WTC11 (cell line): ENCODE measurements at regions not wholly inside any gene's neighbourhood (a gene's known extent, or its start where the extent isn't known, plus 50 kb on each side); places are given as distances from the start of the nearest gene placed in this dataset.

Experiments used
- ATAC-seq: fragments of 200-7000 bp; cut with Tn5 transposase; 2 replicates; pipeline ENCODE4 v1.10.0; 2021; ENCODE audit warnings: mild to moderate bottlenecking, moderate library complexity
- CTCF ChIA-PET: fragments of 300-600 bp; sonication (Branson Sonifier 250); formaldehyde crosslinking; loops from one replicate; lab custom pipeline; 2021; ENCODE audit warnings: antibody characterized with exemption; lab: Charles Lee
- POLR2A ChIA-PET: fragments of 350-600 bp; sonication (Branson Sonifier 250); formaldehyde crosslinking; loops from one replicate; lab custom pipeline; 2021; ENCODE audit warnings: antibody characterized with exemption; lab: Charles Lee
- DNase-seq: peaks from one replicate; pipeline ENCODE4 v3.0.0; 2021; ENCODE audit warnings: low spot score
- H3K27ac Mint-ChIP-seq: 2 replicates; pipeline ENCODE4 v1.8.0; 2021; ENCODE audit warnings: mixed read lengths
- H3K27me3 Mint-ChIP-seq: 2 replicates; pipeline ENCODE4 v1.8.0; 2021; ENCODE audit warnings: low read depth, mild to moderate bottlenecking, moderate library complexity, mixed read lengths
- H3K36me3 Mint-ChIP-seq: 2 replicates; pipeline ENCODE4 v1.8.0; 2021; ENCODE audit warnings: mixed read lengths
- H3K4me1 Mint-ChIP-seq: 2 replicates; pipeline ENCODE4 v1.8.0; 2022; ENCODE audit warnings: mixed read lengths
- H3K4me3 Mint-ChIP-seq: 2 replicates; pipeline ENCODE4 v1.8.0; 2021; ENCODE audit warnings: mild to moderate bottlenecking, moderate library complexity, mixed read lengths
- H3K9me3 Mint-ChIP-seq: 2 replicates; pipeline ENCODE4 v1.8.0; 2021; ENCODE audit warnings: mixed read lengths
- AR ChIP-seq: fragments of 250-450 bp; sonication (Bioruptor Pico); IDR thresholded peaks from 2 replicates; pipeline ENCODE4 v1.9.0; 2021; ENCODE audit warnings: mild to moderate bottlenecking
- CREB1 ChIP-seq: sonication (generic); formaldehyde crosslinking; IDR thresholded peaks from 2 replicates; pipeline ENCODE4 v1.8.0; 2023; ENCODE audit warnings: mild to moderate bottlenecking, missing genetic modification reagents
- CREM ChIP-seq: sonication (generic); formaldehyde crosslinking; IDR thresholded peaks from 2 replicates; pipeline ENCODE4 v1.8.1; 2022; ENCODE audit warnings: mild to moderate bottlenecking, missing genetic modification reagents, moderate library complexity
- CTCF ChIP-seq: fragments of 200-600 bp; IDR thresholded peaks from 2 replicates; pipeline ENCODE4 v1.8.0; 2022; ENCODE audit warnings: antibody characterized with exemption
- FOXP4 ChIP-seq: sonication (generic); formaldehyde crosslinking; IDR thresholded peaks from 2 replicates; pipeline ENCODE4 v1.8.0; 2022; ENCODE audit warnings: mild to moderate bottlenecking, missing genetic modification reagents
- JAZF1 ChIP-seq: fragments of 250-450 bp; sonication (Bioruptor Pico); IDR thresholded peaks from 2 replicates; pipeline ENCODE4 v1.9.0; 2021; ENCODE audit warnings: moderate library complexity, mild to moderate bottlenecking, inconsistent platforms
- MYBL2 ChIP-seq: sonication (generic); formaldehyde crosslinking; IDR thresholded peaks from 2 replicates; pipeline ENCODE4 v1.8.1; 2023; ENCODE audit warnings: mild to moderate bottlenecking, moderate library complexity, missing genetic modification reagents
- NFE2L1 ChIP-seq: sonication (generic); formaldehyde crosslinking; IDR thresholded peaks from 2 replicates; pipeline ENCODE4 v1.8.1; 2023; ENCODE audit warnings: missing genetic modification reagents
- PREB ChIP-seq: sonication (generic); formaldehyde crosslinking; IDR thresholded peaks from 2 replicates; pipeline ENCODE4 v1.8.1; 2022; ENCODE audit warnings: mild to moderate bottlenecking, missing genetic modification reagents, moderate library complexity, borderline replicate concordance
- RELA ChIP-seq: sonication (generic); formaldehyde crosslinking; IDR thresholded peaks from 2 replicates; pipeline ENCODE4 v1.8.1; 2022; ENCODE audit warnings: missing genetic modification reagents, mild to moderate bottlenecking, borderline replicate concordance
- SP1 ChIP-seq: sonication (generic); formaldehyde crosslinking; conservative IDR thresholded peaks from 2 replicates; pipeline ENCODE4 v1.8.1; 2022; ENCODE audit warnings: missing genetic modification reagents
- TEAD4 ChIP-seq: sonication (generic); formaldehyde crosslinking; IDR thresholded peaks from 2 replicates; pipeline ENCODE4 v1.8.0; 2022; ENCODE audit warnings: mild to moderate bottlenecking, missing genetic modification reagents
- ZNF232 ChIP-seq: sonication (generic); formaldehyde crosslinking; IDR thresholded peaks from 2 replicates; pipeline ENCODE4 v1.8.0; 2022; ENCODE audit warnings: mild to moderate bottlenecking, missing genetic modification reagents
- ZNF263 ChIP-seq: sonication (generic); formaldehyde crosslinking; IDR thresholded peaks from 2 replicates; pipeline ENCODE4 v1.8.1; 2022; ENCODE audit warnings: low read depth, mild to moderate bottlenecking, moderate library complexity, missing genetic modification reagents
- ZNF416 ChIP-seq: fragments of 250-450 bp; sonication (Bioruptor Pico); IDR thresholded peaks from 2 replicates; pipeline ENCODE4 v1.9.0; 2021; ENCODE audit warnings: mild to moderate bottlenecking, inconsistent platforms
- ZNF425 ChIP-seq: fragments of 250-450 bp; sonication (Bioruptor Pico); conservative IDR thresholded peaks from 2 replicates; pipeline ENCODE4 v1.9.0; 2021; ENCODE audit warnings: mild to moderate bottlenecking
- TF ChIP-seq, protein P1 (sequence below): sonication (generic); formaldehyde crosslinking; IDR thresholded peaks from 2 replicates; pipeline ENCODE4 v1.8.1; 2022; ENCODE audit warnings: mild to moderate bottlenecking, moderate library complexity, missing genetic modification reagents
- TF ChIP-seq, protein P2 (sequence below): sonication (generic); formaldehyde crosslinking; IDR thresholded peaks from 2 replicates; pipeline ENCODE4 v1.8.1; 2023; ENCODE audit warnings: mild to moderate bottlenecking, missing genetic modification reagents
- TF ChIP-seq, protein P3 (sequence below): fragments of 250-450 bp; sonication (Bioruptor Pico); IDR thresholded peaks from 2 replicates; pipeline ENCODE4 v1.9.0; 2021; ENCODE audit warnings: mild to moderate bottlenecking

DNA sequence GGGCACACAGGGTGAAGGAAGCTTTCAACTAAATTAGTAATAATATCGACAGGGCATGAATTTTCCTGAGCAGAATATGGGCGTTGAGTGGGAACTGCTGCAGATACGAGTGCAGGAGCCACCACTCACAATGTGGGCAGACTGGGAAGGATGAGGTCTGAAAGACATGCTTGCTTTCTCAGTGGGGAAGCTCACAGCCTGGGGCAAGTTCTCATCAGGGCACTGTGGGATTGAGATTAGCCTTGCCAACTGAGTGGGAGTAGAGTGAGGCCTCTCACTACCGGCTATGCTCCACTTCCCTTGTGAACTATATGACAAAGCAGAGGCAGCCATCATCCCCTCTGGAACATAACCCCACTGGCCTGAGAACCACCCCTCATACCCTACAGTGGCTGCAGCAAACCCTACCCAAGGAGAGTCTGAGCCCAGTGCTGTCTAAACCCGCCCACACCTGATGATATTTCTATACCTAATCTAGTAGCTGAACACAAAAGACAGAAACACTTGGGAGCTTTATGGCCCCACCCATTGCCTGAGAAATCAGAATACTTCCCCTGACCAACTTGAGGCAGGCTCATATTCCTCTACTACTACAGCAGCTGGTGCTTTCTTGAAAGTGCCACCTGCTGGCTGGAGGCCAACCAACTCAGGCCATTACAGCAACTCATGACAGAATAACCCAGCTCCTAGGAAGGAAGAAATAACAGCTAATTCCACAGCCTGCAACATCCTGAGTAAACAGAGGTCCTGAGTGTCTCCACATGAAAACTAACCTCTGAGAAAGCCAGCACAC, 173.7 kb upstream of the SPEF2 start:
- no peak overlapping the region for H3K4me3 Mint-ChIP-seq
- H3K27me3 Mint-ChIP-seq: no peaks in the 10 kb centered on the region
- CTCF ChIA-PET: interaction anchor here (0.8 to 1.7 kb wide), 3 partner anchors 10 to 356 kb away, joined by 3 to 11 read pairs (median 3); partner anchors contain the start of gene PRLR
- POLR2A ChIA-PET: no interaction called here
- ATAC-seq: peak; percentile 30; the same call in 1 of the 2 replicates
- DNase-seq: no peak
- H3K27ac Mint-ChIP-seq: no peak overlapping the region
- H3K4me1 Mint-ChIP-seq: no peaks in the 10 kb centered on the region
- H3K9me3 Mint-ChIP-seq: peaks cover 13% of the 10 kb centered on the region
- H3K36me3 Mint-ChIP-seq: no peaks in the 10 kb centered on the region
- no peak for TF ChIP-seq ZNF232 (CRISPR knock-in tag)
- TF ChIP-seq ZNF263 (CRISPR knock-in tag): no peak
- no peak for TF ChIP-seq ZNF416 (CRISPR knock-in tag)
- TF ChIP-seq ZNF425 (CRISPR knock-in tag): no peak

DNA sequence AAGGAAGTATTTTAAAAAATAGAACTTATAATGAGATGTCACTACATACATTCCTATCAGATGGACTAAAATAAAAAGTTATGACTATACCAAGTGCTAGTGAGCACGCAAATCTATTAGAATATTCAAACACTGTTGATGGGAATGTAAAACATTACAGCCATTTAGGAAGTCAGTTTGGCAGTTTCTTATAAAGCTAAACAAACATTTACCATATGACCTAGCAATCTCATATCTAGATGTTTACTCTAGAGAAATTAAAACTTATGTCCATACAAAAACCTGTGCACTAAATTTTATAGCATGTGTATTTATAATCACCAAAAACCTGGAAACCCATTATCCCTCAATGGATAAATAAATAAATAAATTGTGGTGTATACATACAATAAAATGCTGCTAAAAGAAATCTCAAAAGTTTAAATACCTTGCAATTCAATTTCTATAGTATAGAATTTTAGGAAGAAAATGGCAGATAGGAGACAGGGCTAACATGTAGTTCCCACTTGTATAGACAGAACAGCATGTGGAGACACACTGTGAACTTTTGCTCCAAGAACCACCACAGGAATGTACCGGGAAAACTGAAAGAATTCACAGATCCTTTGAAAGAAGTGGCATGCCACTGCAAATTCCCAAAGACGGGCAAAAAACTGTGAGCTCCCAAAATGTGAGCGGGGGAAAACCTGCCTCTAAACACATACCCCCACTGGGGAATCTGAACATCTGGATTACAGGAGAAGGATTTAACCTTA, 174.6 kb upstream of the SPEF2 start:
- Mint-ChIP-seq H3K9me3 (peaks cover 13% of the 10 kb centered on the region), H3K36me3 (no peaks in the 10 kb centered on the region), H3K27ac (no peak overlapping the region), H3K4me3 (no peak overlapping the region), H3K27me3 (no peaks in the 10 kb centered on the region), H3K4me1 (no peaks in the 10 kb centered on the region)
- ChIA-PET CTCF (interaction anchor here (1.7 kb wide), 1 partner anchor 213 kb away, joined by 11 read pairs; the partner anchor contains the start of gene PRLR), POLR2A (no interaction called here)
- no peak for ATAC-seq
- no peak for DNase-seq
- TF ChIP-seq CTCF: no peak
- TF ChIP-seq, protein P1, sequence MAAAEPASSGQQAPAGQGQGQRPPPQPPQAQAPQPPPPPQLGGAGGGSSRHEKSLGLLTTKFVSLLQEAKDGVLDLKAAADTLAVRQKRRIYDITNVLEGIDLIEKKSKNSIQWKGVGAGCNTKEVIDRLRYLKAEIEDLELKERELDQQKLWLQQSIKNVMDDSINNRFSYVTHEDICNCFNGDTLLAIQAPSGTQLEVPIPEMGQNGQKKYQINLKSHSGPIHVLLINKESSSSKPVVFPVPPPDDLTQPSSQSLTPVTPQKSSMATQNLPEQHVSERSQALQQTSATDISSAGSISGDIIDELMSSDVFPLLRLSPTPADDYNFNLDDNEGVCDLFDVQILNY: no peak
- TF ChIP-seq JAZF1 (CRISPR knock-in tag): no peak
- TF ChIP-seq, protein P2, sequence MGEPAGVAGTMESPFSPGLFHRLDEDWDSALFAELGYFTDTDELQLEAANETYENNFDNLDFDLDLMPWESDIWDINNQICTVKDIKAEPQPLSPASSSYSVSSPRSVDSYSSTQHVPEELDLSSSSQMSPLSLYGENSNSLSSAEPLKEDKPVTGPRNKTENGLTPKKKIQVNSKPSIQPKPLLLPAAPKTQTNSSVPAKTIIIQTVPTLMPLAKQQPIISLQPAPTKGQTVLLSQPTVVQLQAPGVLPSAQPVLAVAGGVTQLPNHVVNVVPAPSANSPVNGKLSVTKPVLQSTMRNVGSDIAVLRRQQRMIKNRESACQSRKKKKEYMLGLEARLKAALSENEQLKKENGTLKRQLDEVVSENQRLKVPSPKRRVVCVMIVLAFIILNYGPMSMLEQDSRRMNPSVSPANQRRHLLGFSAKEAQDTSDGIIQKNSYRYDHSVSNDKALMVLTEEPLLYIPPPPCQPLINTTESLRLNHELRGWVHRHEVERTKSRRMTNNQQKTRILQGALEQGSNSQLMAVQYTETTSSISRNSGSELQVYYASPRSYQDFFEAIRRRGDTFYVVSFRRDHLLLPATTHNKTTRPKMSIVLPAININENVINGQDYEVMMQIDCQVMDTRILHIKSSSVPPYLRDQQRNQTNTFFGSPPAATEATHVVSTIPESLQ: no peak
- TF ChIP-seq SP1 (CRISPR knock-in tag): no peak
- TF ChIP-seq AR (CRISPR knock-in tag): no peak
- no peak for TF ChIP-seq PREB (CRISPR knock-in tag)
- TF ChIP-seq MYBL2 (CRISPR knock-in tag): no peak
- TF ChIP-seq RELA: no peak
- no peak for TF ChIP-seq TEAD4 (CRISPR knock-in tag)
- TF ChIP-seq FOXP4: no peak
- TF ChIP-seq, protein P3, sequence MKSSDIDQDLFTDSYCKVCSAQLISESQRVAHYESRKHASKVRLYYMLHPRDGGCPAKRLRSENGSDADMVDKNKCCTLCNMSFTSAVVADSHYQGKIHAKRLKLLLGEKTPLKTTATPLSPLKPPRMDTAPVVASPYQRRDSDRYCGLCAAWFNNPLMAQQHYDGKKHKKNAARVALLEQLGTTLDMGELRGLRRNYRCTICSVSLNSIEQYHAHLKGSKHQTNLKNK: no peak
- no peak for TF ChIP-seq CREM
- TF ChIP-seq CREB1 (CRISPR knock-in tag): no peak
- TF ChIP-seq NFE2L1 (CRISPR knock-in tag): no peak
